NCI-H2029 treated with DMSO at 0.1 percent for 48 hours (cell line): ENCODE measurements at regions not wholly inside any gene's neighbourhood (a gene's known extent, or its start where the extent isn't known, plus 50 kb on each side); places are given as distances from the start of the nearest gene placed in this dataset.
"Not testable (repeated sequence)": the region's sequence is repeated elsewhere in the genome, so short reads cannot be mapped to it uniquely, and the experiment has no call there.

Experiments used
- DNase-seq: peaks from one replicate; lab custom pipeline; 2025; lab: John Stamatoyannopoulos, UW

DNA sequence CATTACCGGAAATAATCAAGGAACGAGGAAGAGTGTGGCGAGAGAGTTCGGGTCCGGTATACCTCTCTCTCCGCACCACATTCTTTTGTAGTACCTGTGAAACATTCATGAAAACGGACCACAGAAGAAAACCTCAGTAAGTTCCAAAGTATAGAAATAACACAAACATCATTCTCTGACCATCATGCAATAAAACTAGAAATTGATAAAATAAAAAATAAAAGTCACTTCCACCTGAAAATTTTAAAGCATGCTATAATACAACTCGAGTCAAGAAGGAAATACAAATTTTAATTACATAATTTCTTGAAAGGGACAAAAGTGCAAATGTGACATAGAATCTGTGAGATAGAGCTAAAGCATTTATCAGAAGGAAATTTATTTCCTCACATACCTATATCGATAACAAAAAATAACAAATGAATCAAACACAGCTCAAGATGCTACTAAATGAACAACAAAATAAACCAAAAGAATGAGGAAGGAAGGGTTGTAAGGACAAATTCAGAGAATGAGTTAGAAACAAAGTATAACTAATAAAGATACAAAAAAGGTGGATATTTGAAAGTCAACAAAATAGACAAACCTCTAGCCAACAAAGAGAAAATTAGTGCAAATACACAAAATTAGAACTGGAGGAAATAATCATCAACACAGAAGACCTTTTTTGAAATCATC is 84.2 kb downstream of the TRIM27 start:
- no peak for DNase-seq

DNA sequence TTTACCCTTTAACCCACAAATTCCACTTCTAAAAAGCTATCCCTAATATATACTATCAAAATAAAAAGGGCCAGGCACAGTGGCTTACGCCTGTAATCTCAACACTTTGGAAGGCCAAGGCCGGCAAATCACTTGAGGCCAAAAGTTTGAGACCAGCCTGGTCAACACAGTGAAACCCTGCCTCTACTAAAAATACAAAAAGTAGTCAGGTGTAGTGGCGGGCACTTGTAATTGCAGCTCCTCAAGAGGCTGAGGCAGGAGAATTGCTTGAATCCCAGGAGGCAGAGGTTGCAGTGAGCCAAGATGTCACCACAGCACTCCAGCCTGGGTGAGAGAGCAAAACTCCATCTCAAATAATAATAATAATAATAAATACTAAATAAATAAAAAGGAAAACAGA is 82.5 kb downstream of the TRIM27 start:
- no peak for DNase-seq

DNA sequence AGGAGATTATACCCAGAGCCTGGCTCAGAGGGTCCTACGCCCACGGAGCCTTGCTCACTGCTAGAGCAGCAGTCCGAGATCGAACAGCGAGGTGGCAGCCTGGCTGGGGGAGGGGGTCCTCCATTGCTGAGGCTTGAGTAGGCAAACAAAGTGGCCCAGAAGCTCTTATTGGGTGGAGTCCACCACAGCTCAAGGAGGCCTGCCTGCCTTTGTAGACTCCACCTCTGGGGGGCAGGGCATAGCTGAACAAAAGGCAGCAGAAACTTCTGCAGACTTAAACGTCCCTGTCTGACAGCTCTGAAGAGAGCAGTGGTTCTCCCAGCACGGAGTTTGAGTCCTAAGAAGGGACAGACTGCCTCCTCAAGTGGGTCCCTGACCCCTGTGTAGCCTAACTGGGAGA is 75.0 kb downstream of the TRIM27 start:
- not testable (repeated sequence) for DNase-seq
